ENCODE measurements at regions not wholly inside any gene's neighbourhood (a gene's known extent, or its start where the extent isn't known, plus 50 kb on each side); places are given as distances from the start of the nearest gene placed in this dataset.

GRCh38 chr7:54701982-54702381 is 57.0 kb downstream of the SEC61G start:
- DNase-seq (ENCODE audit: low spot score), result no peak

- DNase-seq (ENCODE audit: low spot score), result no peak
These were observed 59.3 kb downstream of the SEC61G start for GRCh38 chr7:54699715-54700114.

GRCh38 chr7:54697659-54698186 is 61.3 kb downstream of the SEC61G start:
- no peak for DNase-seq (ENCODE audit: low spot score)

- no peak for DNase-seq (ENCODE audit: low spot score)
These were observed 68.1 kb downstream of the SEC61G start for GRCh38 chr7:54690892-54691291.

- no peak for DNase-seq (ENCODE audit: low spot score)
These were observed 69.0 kb downstream of the SEC61G start for GRCh38 chr7:54690050-54690443.

GRCh38 chr7:54689394-54690049 is 69.5 kb downstream of the SEC61G start:
- DNase-seq (ENCODE audit: low spot score), result no peak

- no peak for DNase-seq (ENCODE audit: low spot score)
These were observed 71.4 kb downstream of the SEC61G start for GRCh38 chr7:54687462-54688212.

- DNase-seq (ENCODE audit: low spot score), result no peak
These were observed 78.5 kb downstream of the SEC61G start for GRCh38 chr7:54680377-54681005.

- DNase-seq (ENCODE audit: low spot score), result no peak
These were observed 79.6 kb downstream of the SEC61G start for GRCh38 chr7:54679490-54679817.

- DNase-seq (ENCODE audit: low spot score), result no peak
These were observed 80.1 kb downstream of the SEC61G start for GRCh38 chr7:54678763-54679489.

- no peak for DNase-seq (ENCODE audit: low spot score)
These were observed 84.1 kb downstream of the SEC61G start for GRCh38 chr7:54674891-54675290.

GRCh38 chr7:54672519-54672918 is 86.5 kb downstream of the SEC61G start:
- no peak for DNase-seq (ENCODE audit: low spot score)

GRCh38 chr7:54664235-54665228 is 94.5 kb downstream of the SEC61G start:
- DNase-seq (ENCODE audit: low spot score), result peak; percentile 89

GRCh38 chr7:54663603-54664234 is 95.3 kb downstream of the SEC61G start:
- DNase-seq (ENCODE audit: low spot score), result no peak

GRCh38 chr7:54663186-54663585 is 95.8 kb downstream of the SEC61G start:
- no peak for DNase-seq (ENCODE audit: low spot score)

GRCh38 chr7:54662701-54663100 is 96.3 kb downstream of the SEC61G start:
- DNase-seq (ENCODE audit: low spot score), result no peak

- DNase-seq (ENCODE audit: low spot score), result no peak
These were observed 105.1 kb downstream of the SEC61G start for GRCh38 chr7:54653905-54654304.

- no peak for DNase-seq (ENCODE audit: low spot score)
These were observed 100.9 kb downstream of the VSTM2A start for GRCh38 chr7:54643064-54643463.

- no peak for DNase-seq (ENCODE audit: low spot score)
These were observed 95.7 kb downstream of the VSTM2A start for GRCh38 chr7:54637712-54638396.

GRCh38 chr7:54632696-54633095 is 90.5 kb downstream of the VSTM2A start:
- DNase-seq (ENCODE audit: low spot score), result no peak
